ENCODE measurements at regions not wholly inside any gene's neighbourhood (a gene's known extent, or its start where the extent isn't known, plus 50 kb on each side); places are given as distances from the start of the nearest gene placed in this dataset.

DNA sequence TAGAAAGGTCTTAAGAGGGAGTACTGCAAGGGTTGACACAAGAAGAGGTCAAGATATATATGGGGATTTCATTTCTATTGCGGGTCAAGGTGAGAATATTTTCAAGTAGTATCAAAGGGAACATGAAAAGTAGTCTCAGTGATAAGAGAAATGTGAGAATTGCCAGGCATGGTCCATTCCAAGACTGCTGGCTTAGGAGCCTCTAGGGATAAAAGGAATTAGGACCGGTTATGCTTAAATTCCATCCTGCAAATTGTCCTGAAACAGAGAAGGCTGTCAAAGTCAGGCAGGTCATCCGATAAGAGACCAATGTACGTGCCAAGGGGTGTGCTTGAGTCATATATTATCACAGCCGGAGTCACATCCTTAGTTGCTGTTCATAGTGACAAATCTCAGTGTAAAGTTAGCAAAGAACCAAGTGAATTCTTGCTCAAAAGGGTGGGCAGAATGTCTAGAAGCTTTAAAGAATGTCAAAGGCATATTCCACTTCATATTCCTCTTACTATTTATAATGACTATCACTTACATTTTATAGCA, 133.6 kb downstream of the CBLL2 start:
- H3K4me3 ChIP-seq (ENCODE audit: low read depth, low read length) = no peak overlapping the region
- no peaks in the 10 kb centered on the region for H3K27me3 ChIP-seq (ENCODE audit: control insufficient read depth, insufficient read depth, low read length)
- TF ChIP-seq CTCF (IDR thresholded peaks at IDR 0.05; ENCODE audit: insufficient read depth, low read length, severe bottlenecking) = no peak
- FAIRE-seq = no peak
- H3K36me3 ChIP-seq (ENCODE audit: control insufficient read depth, insufficient read depth, low read length) = no peaks in the 10 kb centered on the region
- DNase-seq (ENCODE audit: low read depth) = no peak

DNA sequence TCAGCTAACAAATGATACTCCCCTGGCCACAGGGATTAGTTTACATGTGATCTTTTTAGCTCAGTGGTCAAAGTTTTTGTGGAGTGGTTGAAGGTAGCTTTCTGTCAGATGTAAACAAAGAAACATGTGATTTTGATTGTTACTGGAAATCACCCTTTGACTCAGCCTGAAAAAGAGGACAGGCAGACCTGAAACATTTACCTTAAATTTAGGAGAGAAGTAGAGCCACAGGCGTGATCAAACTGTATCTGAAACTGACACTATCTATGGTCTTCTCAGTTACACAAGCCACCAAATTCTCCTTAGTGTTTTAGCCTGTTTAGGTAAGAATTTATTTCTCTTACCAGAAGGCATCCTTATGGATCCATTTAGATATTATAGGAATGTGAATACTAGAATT, 136.7 kb downstream of the CBLL2 start:
- DNase-seq (ENCODE audit: low read depth) (no peak), FAIRE-seq (peak; percentile 81)
- Histone ChIP-seq H3K27me3 (ENCODE audit: control insufficient read depth, insufficient read depth, low read length) (no peaks in the 10 kb centered on the region), H3K4me3 (ENCODE audit: low read depth, low read length) (no peak overlapping the region), H3K36me3 (ENCODE audit: control insufficient read depth, insufficient read depth, low read length) (no peaks in the 10 kb centered on the region)
- no peak for TF ChIP-seq CTCF (IDR thresholded peaks at IDR 0.05; ENCODE audit: insufficient read depth, low read length, severe bottlenecking)

- Histone ChIP-seq H3K4me3 (ENCODE audit: low read depth, low read length) (no peak overlapping the region), H3K27me3 (ENCODE audit: control insufficient read depth, insufficient read depth, low read length) (no peaks in the 10 kb centered on the region), H3K36me3 (ENCODE audit: control insufficient read depth, insufficient read depth, low read length) (no peaks in the 10 kb centered on the region)
- TF ChIP-seq CTCF (IDR thresholded peaks at IDR 0.05; ENCODE audit: insufficient read depth, low read length, severe bottlenecking) = no peak
- FAIRE-seq (no peak), DNase-seq (ENCODE audit: low read depth) (peak; percentile 80)
Measured at GRCh38 chrX:22424122-22424915, 151.6 kb downstream of the CBLL2 start.

DNA sequence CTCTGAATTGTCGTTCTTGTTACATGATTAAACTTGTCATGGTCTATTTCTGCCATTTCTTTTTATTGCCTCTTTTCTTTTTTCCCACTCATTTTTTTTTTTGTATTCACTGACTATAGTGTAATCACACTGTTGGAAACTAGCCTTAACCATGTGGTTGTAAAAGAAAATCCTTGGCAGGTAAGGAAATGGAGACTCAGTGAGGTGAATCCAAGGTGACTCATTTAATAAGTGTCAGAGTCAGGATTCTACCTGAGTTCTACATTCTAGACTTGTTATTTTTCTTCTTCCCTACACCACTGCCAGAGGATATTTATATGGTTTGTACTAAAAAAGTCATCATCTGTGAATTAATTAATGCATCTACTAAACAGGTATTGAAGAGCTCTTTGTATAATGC, 152.2 kb downstream of the CBLL2 start:
- no peak for TF ChIP-seq CTCF (IDR thresholded peaks at IDR 0.05; ENCODE audit: insufficient read depth, low read length, severe bottlenecking)
- Histone ChIP-seq H3K27me3 (ENCODE audit: control insufficient read depth, insufficient read depth, low read length) (no peaks in the 10 kb centered on the region), H3K36me3 (ENCODE audit: control insufficient read depth, insufficient read depth, low read length) (no peaks in the 10 kb centered on the region), H3K4me3 (ENCODE audit: low read depth, low read length) (no peak overlapping the region)
- FAIRE-seq (no peak), DNase-seq (ENCODE audit: low read depth) (peak; percentile 56)

DNA sequence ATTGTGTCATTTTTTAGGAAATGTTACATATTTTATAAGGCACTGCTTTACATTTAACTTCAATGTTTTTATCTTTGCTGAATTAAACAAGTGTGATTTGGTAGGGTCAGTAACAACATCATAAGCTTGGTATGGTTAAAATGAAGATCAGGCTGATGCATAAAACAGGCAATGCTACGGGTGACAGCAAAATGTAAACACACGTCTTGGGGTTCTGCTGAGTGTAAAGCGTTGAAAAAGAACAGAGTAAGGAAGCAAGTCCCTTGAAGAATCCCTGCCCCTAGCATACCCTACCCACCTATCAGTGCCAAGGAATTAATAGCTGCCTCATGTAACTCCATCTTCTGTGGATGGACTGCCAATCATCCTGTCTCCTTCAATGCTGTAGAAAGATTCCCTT, 157.0 kb downstream of the CBLL2 start:
- no peak for FAIRE-seq
- Histone ChIP-seq H3K4me3 (ENCODE audit: low read depth, low read length) (no peak overlapping the region), H3K27me3 (ENCODE audit: control insufficient read depth, insufficient read depth, low read length) (no peaks in the 10 kb centered on the region), H3K36me3 (ENCODE audit: control insufficient read depth, insufficient read depth, low read length) (no peaks in the 10 kb centered on the region)
- TF ChIP-seq CTCF (IDR thresholded peaks at IDR 0.05; ENCODE audit: insufficient read depth, low read length, severe bottlenecking) = no peak
- no peak for DNase-seq (ENCODE audit: low read depth)

All from bronchial epithelial cell (primary cell).